Ishikawa (cell line): ENCODE measurements at regions not wholly inside any gene's neighbourhood (a gene's known extent, or its start where the extent isn't known, plus 50 kb on each side); places are given as distances from the start of the nearest gene placed in this dataset.

Source experiments
- CEBPB ChIP-seq: IDR thresholded peaks from 2 replicates; pipeline ENCODE4 v1.6.1; 2012
- CREB1 ChIP-seq: IDR thresholded peaks from 2 replicates; pipeline ENCODE4 v1.6.1; 2012; ENCODE audit warnings: low read depth
- EGR1 ChIP-seq: IDR thresholded peaks from 2 replicates; pipeline ENCODE4 v1.6.1; 2012
- EP300 ChIP-seq: IDR thresholded peaks from 2 replicates; pipeline ENCODE4 v1.6.1; 2012; ENCODE audit warnings: borderline replicate concordance
- FOXM1 ChIP-seq: IDR thresholded peaks from 2 replicates; pipeline ENCODE4 v1.6.1; 2012; ENCODE audit warnings: low read depth, borderline replicate concordance
- MAX ChIP-seq: IDR thresholded peaks from 2 replicates; pipeline ENCODE4 v1.6.1; 2012
- NFIC ChIP-seq: IDR thresholded peaks from 2 replicates; pipeline ENCODE4 v1.6.1; 2012
- RAD21 ChIP-seq: IDR thresholded peaks from 2 replicates; pipeline ENCODE4 v1.6.1; 2012; ENCODE audit warnings: low read depth
- TAF1 ChIP-seq: IDR thresholded peaks from 2 replicates; pipeline ENCODE4 v1.6.1; 2012; ENCODE audit warnings: low read depth, mild to moderate bottlenecking
- TCF12 ChIP-seq: IDR thresholded peaks from 2 replicates; pipeline ENCODE4 v1.6.1; 2012; ENCODE audit warnings: low read depth
- TEAD4 ChIP-seq: IDR thresholded peaks from 2 replicates; pipeline ENCODE4 v1.6.1; 2012
- YY1 ChIP-seq: IDR thresholded peaks from 2 replicates; pipeline ENCODE4 v1.6.1; 2012; ENCODE audit warnings: low read depth
- ZBTB7A ChIP-seq: IDR thresholded peaks from 2 replicates; pipeline ENCODE4 v1.6.1; 2012; ENCODE audit warnings: low read depth
- TF ChIP-seq, protein P1 (sequence below): IDR thresholded peaks from 2 replicates; pipeline ENCODE4 v1.6.1; 2012
- TF ChIP-seq, protein P2 (sequence below): IDR thresholded peaks from 2 replicates; pipeline ENCODE4 v1.6.1; 2012; ENCODE audit warnings: low read depth, mild to moderate bottlenecking

DNA sequence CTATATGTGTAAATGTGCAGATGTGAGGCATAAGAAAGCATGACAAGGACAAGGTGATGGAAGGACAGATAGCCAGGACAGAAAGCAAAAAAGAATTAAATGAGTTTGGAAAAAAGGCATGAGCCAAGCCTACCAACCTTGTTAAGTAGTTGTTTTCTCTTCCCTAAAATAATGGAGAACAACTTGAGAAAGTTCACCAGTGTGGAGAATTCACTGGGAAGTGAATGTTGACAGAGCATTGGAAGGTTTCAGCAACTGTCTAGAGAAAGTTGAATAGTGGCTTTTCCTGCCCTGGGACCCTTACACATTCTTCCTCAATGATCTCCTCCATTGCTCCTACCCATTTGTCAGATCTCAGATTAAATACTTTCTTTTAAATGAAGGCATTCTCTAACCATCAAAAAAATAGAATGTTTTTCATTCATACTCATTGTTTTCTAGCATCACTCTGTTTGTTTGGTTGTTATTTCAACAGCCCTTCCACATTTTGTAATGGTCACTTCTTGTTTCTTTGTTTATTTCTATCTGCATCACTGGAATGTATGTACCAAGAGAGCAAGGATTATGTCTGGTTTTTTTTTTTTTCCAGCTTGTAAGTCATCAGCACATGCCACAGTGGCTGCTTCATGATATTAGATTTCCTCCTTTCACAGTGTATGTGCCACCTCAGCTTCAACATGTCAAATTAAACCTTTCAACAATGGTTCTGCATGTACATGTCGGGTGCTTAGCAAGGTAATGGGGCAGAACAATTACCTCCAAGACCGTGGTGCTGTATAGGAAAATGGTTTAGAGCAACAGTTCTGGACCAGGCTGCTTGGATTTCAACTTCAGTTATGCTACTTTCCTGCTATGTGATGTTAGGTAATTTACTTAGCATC, 586.0 kb upstream of the VRK2 start:
- no peak for TF ChIP-seq RAD21
- TF ChIP-seq EGR1 = no peak
- TF ChIP-seq TAF1 = no peak
- TF ChIP-seq EP300 = no peak
- TF ChIP-seq NFIC = no peak
- TF ChIP-seq YY1 = no peak
- TF ChIP-seq MAX = no peak
- TF ChIP-seq, protein P1, sequence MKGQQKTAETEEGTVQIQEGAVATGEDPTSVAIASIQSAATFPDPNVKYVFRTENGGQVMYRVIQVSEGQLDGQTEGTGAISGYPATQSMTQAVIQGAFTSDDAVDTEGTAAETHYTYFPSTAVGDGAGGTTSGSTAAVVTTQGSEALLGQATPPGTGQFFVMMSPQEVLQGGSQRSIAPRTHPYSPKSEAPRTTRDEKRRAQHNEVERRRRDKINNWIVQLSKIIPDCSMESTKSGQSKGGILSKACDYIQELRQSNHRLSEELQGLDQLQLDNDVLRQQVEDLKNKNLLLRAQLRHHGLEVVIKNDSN = no peak
- TF ChIP-seq, protein P2, sequence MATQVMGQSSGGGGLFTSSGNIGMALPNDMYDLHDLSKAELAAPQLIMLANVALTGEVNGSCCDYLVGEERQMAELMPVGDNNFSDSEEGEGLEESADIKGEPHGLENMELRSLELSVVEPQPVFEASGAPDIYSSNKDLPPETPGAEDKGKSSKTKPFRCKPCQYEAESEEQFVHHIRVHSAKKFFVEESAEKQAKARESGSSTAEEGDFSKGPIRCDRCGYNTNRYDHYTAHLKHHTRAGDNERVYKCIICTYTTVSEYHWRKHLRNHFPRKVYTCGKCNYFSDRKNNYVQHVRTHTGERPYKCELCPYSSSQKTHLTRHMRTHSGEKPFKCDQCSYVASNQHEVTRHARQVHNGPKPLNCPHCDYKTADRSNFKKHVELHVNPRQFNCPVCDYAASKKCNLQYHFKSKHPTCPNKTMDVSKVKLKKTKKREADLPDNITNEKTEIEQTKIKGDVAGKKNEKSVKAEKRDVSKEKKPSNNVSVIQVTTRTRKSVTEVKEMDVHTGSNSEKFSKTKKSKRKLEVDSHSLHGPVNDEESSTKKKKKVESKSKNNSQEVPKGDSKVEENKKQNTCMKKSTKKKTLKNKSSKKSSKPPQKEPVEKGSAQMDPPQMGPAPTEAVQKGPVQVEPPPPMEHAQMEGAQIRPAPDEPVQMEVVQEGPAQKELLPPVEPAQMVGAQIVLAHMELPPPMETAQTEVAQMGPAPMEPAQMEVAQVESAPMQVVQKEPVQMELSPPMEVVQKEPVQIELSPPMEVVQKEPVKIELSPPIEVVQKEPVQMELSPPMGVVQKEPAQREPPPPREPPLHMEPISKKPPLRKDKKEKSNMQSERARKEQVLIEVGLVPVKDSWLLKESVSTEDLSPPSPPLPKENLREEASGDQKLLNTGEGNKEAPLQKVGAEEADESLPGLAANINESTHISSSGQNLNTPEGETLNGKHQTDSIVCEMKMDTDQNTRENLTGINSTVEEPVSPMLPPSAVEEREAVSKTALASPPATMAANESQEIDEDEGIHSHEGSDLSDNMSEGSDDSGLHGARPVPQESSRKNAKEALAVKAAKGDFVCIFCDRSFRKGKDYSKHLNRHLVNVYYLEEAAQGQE = no peak
- no peak for TF ChIP-seq ZBTB7A

- no peak for TF ChIP-seq YY1
- no peak for TF ChIP-seq TAF1
- TF ChIP-seq, protein P2 = no peak
- no peak for TF ChIP-seq TEAD4
- TF ChIP-seq TCF12 = no peak
- TF ChIP-seq CREB1 = no peak
- TF ChIP-seq ZBTB7A = no peak
- TF ChIP-seq, protein P1 = no peak
Observed at GRCh38 chr2:57461624-57462023, 585.0 kb upstream of the VRK2 start.

GRCh38 chr2:57465067-57465466, 581.5 kb upstream of the VRK2 start:
- TF ChIP-seq EGR1 (no peak), FOXM1 (no peak), RAD21 (no peak), ZBTB7A (no peak), EP300 (no peak), MAX (no peak), TCF12 (no peak), YY1 (no peak), NFIC (no peak), TAF1 (no peak), TEAD4 (no peak), CREB1 (no peak)
- TF ChIP-seq, protein P2 = no peak
- TF ChIP-seq, protein P1 = no peak

DNA sequence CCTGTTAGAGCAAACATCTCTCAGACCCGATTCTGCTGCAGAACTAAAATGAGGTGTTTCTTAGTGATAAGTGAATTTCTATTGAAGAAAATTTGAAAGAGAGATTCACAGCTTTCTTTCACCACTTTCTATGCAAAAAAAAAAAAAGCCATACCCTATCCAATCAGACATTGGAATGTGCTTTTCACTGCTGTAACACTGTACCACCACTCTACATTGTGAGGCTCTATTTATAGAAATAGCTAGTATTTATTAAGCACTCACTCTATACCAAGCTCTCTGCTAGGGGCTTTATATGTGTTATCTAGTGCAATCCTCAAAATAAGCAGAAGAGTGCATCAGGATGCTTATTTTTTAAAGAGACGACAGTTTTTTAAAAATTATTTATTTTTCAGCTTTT, 580.6 kb upstream of the VRK2 start:
- TF ChIP-seq CEBPB (no peak), FOXM1 (no peak), YY1 (no peak), NFIC (no peak), ZBTB7A (no peak), MAX (no peak), TCF12 (no peak), RAD21 (no peak), TAF1 (no peak), EGR1 (no peak), CREB1 (no peak)
- TF ChIP-seq, protein P1 = no peak
